NOMO-1 (cell line): ENCODE measurements at regions not wholly inside any gene's neighbourhood (a gene's known extent, or its start where the extent isn't known, plus 50 kb on each side); places are given as distances from the start of the nearest gene placed in this dataset.
"Not testable (repeated sequence)": the region's sequence is repeated elsewhere in the genome, so short reads cannot be mapped to it uniquely, and the experiment has no call there.

Experiments used
- DNase-seq, 2 experiments: peaks; one replicate each; lab custom pipeline; 2025; ENCODE audit not compliant: unreplicated experiment in 2 of 2; lab: John Stamatoyannopoulos, UW

DNA sequence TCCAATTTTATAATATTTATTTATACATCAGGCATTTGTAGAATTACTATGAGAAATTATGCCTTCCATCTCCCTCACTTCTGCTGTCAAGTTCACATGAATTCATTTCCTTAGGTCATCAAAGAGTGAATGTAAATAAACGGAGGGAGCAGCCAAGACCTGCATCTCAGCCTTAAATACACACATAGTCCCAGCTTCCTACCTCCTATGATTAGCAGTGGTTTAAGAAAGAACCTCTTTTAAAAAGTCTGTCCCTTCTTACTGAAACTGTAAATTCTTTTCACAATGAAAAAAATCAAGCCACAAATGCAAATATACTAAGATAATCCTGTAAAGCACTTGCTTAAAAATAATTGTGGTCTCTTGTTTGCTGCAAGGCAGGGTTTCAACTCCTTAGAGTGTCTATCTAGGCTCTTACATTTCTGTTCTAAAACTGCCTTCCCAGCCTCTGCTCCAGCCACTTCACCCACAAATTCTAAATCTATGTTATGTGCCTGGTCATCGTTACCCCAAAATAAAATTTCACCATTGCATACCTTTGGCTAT is 532.7 kb upstream of the FSHR start:
- no peak for DNase-seq

DNA sequence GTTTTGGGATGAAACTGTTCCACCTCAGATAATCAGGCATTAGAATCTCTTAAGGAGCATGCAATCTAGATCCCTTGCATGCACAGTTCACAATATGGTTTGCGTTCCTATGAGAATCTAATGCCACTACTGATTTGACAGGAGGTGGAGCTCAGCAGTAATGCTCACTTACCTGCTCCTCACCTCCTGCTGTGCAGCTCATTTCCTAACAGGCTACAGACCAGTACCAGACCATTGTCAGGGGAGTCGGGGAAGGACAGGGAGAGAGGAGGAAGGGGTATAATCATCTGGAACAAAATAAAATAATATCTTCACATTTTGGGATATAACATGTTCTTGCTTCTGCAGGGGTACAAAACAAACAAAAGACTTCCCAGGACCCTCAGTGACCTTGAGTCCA is 532.0 kb upstream of the FSHR start:
- DNase-seq = no peak

DNA sequence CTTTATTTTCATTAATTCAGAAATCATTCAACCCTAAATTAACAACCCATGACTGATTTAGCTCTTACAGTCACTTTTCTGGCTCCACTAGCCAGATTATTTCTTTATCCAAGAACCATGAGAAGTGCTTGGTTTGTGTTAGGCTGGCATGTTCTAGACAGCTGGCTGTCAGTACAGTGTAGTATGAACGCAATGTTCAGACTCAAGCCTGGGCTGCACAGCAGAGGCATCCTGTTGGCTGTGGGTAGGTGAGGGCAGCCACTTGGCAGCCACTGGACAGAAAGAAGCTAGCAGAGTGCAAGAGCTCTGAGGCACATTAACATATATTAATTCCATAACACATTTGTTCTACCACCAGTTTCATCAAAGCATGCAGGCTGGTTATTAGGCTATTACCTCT is 522.9 kb upstream of the FSHR start:
- no peak for DNase-seq

DNA sequence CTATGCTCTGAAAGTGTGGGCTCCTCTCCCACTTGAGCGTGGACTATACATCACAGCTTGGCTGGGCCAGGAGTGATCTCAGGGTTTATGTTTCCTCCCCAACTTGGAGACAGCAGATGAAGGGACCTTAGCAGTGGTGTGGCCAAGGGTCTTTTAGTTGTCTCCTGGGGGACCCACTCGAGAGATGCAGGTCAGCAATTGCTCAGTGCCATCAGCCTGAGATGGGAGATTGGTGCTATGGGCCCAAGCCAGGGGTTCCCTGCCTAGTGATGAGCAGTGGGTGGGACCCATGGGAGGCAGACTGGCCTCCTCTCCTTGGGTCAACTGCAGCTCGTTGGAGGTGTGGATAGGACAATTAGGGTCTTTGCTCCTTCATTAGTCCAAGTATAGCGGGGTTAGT is 510.5 kb upstream of the FSHR start:
- DNase-seq = no peak

DNA sequence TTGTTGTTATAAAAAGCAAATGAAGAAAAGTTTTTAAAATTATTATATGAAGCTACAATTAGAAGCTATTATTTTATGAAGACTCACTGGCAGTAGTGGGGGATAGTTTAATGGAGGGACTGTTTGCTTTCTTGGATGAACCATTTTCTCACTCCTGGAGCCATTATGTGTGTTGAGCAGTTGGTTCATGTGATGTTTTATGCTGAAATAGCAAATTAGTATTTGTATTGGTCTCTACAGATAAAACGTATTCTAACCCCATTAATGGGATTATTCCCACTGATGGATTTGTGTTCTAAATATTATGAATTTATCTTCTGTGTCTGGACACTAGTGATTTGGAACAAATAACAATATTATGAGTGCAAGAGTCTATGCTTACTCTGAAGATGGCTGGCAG is 507.5 kb upstream of the FSHR start:
- DNase-seq = no peak

DNA sequence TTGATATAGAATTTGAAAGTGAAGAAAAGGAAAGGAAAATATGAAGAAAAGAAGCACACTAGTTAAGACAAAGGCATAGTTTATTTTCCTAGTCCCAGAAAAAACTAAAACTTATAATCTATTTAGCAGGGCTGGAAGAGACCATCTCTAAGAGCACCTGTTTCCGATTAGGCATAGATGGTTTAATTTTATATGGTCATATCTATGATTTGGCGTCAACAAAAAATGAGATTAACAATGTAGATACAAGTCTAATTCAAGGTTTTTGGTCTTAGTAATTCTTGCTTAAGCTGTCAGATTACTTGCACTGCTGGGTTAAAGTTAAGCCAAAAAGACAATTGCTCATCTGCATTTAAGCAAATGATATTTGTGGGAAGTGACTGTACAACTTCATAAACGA is 502.5 kb upstream of the FSHR start:
- DNase-seq = no peak

DNA sequence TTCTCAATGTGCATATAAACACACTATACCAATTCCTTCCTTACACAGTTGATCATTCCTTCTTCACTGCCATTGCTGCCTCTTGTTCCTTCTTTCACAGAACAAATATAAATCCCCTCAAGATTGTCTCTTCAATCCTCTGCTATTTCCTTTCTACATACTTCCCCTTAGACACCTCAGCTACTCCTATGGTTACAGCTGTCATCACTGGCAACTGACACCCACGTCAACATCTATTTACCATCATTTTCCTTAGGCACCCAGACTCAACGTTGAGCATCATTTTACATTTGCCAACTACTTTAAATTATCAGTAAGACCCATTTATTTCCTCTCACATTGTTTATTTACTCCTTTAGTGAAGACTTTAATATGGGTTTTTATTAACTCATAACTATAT is 488.8 kb upstream of the FSHR start:
- DNase-seq = no peak

DNA sequence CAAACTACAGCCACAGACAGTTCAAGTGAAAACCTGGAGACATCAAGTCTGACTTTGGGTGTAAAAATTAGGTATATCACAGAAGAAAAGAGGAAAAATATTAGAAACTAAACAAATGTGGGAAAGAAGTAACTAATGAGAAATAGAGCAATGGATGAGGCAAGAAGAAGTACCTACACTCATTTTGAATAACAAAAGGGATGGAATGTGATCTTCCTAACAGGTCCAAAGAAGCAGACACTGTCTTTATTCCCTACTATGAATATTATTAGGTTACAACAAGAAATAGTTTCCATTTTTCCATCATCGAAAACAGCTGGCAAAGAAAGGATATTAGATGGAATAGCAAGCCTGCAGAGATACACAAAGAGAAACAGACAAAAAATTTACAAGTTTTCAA is 486.3 kb upstream of the FSHR start:
- DNase-seq = no peak

DNA sequence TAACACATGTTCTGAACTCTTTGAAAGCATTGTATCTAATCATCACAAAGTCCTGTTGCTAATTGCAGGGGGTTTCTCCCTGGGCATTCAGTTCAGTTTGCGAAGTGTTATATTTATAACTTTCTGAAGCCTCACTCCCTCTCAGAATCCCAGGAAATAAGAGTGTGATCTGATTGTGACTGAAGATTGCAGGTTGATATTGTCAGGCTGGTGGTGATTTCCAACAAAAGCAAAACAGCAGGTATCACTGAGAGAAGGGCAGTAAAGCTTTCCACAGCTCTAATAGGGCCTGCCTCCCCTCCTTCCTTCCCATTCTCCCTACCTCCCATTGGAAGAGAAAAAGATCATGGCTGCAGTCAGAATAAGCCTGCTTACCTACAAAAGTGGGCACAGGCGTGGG is 466.7 kb upstream of the FSHR start:
- no peak for DNase-seq

DNA sequence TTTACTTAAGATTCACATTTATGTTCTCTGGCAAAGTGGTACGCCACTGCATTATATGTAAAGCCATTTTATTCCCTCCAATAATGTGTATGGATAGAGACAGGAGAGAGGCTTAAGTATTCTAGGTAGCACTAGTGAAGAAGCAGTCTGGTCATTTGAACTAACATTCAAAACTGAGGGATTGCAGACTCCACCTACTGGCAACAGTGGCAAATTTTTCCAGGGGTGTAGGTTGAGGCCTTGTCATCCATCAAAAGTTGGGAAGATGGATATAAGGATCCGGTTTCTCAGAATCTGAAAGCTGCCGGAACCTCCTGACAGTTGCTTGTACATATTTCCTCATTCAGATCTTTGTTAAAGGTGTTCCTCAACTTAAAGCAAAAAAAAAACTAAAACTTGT is 465.5 kb upstream of the FSHR start:
- DNase-seq = no peak

DNA sequence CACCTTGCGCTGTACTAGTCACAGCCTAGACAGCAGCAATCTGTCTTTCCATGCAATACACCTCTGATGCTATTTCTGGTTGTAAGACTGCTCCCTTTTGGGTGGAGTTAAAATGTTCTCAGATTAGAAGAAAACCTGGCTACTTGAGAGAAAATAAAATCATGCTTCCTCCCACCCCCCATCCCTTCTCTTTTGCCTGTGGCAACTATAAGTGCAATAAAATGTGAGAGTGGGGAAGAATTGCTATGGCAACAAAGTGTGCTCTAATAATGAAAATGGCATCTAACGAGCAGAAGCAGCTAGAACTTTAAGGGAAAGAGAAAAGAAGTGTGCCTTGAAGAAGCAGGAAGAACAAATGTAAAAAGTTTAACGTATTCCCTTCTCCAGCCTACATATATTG is 464.2 kb upstream of the FSHR start:
- DNase-seq = no peak

DNA sequence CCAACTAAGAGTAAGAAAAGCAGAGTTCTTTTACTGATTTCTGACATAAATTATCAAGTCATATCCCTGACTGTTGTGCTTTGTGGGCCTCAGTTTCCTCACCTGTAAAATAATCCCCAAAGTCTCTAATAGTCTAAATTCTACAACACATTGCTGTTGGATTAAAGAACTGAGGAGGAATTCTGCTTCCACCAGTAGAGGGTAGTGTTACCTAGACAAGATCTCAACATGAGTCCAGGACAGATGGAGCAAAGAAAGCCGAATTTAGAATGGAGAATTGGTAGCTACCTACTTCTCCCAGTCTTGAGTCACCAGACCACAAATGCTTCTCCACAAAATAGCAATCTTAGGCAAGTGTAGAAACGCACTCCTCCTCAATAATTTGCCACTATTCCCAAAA is 462.5 kb upstream of the FSHR start:
- DNase-seq = peak in 1 of 2 experiments; percentile 5

DNA sequence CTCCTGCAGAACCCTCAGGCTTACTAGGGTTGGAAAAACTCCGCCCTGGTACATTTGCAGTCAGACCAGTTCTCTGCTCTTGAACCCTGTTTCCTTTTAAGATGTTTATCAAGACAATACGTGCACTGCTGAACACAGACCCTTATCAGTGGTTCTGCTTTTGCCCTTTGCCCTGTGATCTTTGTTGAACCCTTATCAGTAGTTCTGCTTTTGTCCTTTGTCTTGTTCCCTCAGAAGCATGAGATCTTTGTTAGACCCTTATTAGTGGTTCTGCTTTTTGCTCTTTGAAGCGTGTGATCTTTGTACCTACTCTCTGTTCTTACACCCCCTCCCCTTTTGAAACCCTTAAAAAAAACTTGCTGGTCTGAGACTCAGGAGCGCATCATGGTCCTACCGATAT is 457.5 kb upstream of the FSHR start:
- DNase-seq = not testable (repeated sequence)

DNA sequence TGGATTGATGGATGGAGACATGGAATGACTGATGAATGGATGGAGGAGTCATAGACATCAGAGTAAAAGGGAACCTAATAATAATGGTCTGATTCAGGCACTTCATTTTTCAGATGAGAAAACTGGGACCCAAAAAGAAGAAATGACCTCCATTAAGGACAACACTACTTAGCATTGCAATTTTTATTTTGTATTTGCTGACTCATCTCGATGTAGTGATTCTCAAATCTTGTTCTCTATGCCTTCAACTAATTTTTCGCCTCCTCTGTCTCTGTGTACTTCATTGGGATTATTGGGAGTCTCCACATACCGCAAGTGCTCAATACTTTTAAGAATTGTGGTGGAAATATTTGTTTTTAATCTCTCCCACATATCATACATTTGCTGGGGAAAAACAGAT is 446.2 kb upstream of the FSHR start:
- DNase-seq = no peak

DNA sequence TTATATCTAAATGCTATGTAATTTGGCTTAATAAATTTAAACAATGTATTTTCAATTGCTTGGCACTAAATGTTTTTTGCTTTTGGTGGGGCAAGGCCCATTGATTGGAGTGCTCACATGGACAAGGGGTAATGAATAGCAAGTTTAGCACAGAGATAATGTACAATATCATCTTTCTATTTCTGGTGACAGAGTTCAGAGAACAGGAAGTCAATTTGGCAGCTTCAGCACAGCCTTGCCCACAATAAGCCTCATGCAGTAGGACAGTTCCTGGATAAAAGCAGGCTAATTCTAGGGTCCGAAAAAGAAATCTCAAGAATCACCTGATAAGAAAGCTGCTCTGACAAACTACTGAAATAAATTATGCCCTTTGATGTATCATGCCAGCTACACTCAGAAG is 443.9 kb upstream of the FSHR start:
- DNase-seq = no peak

DNA sequence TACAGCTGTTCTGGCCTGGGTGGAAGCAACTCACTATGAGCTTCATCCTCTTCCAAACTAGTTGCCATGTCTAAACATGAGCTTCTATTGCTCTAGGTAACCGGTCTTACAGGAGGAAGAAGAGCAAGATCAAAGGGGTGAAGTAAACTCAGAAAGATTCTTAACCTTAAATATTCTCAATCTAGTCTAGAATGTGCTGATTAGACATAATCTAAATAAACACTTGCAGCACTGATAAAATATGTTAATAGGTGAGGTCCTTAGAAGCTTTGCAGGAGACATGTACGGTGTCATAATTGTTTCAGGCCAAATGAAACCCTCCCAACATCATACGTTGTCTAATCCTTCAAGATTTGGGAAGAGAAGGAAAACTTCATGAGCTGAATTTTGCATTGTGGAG is 431.6 kb upstream of the FSHR start:
- no peak for DNase-seq

DNA sequence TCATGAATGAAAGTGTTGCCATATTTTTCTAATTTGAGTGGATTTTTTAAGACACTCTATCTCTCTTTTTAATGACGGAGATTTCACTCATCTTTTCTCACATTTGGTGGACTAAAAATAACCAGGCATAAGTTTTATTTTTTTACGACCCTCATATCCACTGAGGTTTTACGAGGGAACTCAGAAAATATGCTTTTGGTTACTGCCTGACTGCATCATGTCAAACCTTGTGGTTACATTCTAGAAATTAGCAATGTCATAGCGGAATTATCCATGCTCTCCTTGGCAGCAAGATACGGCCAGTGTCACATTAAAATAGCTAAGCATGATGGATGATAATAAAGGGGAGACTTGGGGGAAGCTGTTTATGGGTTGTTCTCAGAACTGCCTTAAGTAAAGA is 428.6 kb upstream of the FSHR start:
- no peak for DNase-seq

DNA sequence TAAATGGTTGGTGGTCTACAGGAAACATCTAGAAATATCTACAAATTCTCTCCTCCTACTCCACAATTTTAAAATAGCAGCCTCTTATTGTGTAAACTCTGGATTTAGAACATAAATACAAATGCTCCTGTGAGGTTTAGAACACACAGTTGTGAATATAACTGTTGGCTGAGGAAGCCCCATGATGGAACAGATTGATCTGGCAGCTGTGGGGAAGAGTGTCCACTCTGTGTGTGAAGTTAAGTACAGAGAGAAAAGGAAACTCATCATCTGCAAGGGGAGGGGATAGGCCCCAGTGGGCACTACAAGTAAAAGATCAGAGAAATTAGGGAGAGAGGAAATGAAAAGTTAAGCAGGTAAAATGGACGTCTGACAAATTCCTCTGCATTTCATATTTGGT is 422.7 kb upstream of the FSHR start:
- no peak for DNase-seq

DNA sequence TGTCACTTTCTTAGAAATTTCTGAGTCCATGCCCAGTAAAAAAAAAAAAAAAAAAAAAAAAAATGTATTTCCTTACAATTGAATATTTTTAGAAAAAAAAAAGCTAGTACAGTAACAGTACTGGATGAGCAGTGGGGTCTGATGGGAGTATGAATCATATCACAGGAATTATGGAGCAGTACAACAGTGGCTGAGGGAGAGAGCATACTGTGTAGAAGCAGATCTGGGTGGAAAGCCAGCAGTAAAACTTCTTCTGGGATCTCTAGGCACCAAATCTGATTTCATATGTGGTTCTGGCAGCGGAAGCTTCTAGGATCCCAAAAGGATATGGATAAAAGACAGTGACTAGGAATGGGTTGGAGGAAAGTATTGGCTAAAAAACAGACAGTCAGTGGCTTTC is 414.9 kb upstream of the FSHR start:
- DNase-seq = no peak

DNA sequence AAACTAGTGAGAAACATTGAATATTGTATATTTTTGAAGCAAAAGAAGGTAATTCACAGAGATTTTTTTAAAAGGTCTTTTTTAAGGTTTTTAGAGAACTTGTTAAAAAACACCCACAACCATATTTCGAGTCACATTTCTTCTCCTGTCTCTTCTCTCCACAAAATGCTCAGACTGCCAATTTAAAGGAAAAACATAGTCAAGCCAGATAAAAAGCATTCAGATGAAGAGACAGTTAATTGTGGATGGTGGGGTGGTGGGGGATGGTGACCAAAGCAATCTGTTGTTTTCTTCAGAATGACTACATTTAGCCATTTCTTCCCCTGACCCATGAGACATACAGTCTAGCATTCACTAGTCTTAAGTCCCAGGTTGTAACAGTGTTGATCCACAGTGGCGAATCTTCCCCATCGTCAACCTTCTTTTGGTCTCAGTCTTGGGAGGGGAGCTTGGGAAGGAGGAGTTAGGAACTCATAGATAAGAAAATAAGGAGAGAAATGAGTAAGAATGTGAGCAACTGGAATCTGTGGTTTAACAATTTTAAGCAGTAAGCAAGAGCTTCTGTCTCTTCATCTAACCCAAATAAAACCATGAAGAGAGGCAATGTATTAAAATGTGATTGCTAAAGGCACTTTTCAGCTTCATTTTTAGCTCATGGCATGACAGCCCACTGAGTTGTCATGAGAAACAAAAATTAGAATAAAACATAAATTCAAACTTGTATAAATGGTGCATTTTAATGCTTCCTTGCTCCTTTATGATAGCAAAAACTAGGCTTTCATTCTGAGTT is 413.7 kb upstream of the FSHR start:
- no peak for DNase-seq

DNA sequence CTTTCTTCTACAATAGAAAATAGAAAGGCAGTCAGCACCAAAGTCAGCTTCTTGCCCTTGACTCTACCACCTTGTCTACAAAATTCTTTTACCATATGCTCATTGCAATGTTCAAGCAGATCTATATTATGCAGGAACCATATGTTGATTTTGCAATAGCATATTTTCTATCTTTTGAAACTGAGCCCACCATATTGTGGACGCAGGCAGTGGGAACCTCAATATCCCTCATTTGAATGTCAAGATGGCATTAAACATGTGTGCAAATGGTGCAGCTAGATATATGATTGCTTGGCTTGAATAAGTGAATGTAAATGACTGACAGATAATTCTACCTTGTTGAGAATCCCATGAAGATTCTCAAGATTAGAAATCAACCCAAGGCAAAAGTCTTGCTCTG is 412.7 kb upstream of the FSHR start:
- no peak for DNase-seq

DNA sequence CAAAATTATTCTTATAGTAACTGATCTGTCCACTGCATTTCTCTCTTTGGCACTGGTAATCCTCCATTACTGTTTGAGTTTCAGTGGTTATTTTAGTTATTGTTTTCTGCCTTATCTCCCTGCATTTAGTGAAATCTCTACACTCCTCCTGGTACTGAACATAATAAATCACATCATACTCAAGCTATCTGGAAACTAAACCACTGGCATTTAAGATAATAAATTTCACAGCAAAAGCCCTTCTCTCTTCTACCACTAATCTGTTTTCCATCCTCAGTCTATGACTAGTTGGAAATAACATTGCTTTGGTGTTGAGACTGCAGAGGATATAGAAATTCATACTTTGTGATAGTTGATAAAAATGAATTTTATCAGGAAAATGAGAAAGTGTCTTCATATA is 399.3 kb upstream of the FSHR start:
- no peak for DNase-seq

DNA sequence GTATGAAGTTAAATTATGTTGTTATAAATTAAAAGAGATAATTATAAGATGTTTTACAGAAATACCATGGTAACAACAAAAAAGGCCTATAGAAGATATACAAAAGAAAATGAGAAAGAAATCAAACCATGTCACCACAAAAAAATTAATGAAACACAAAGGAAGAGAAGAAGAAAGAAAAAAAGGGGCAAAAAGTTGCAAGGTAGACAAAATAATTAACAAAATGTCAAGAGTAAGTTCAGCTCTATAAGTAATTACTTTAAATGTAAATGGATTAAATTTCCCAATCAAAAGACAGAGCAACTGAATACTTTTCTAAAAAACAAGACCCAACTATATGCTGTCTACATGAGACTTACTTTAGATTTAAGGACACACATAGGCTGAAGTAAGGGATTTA is 378.4 kb upstream of the FSHR start:
- DNase-seq = no peak
